Non-pigmented ciliary epithelial cell (primary cell): ENCODE measurements at regions not wholly inside any gene's neighbourhood (a gene's known extent, or its start where the extent isn't known, plus 50 kb on each side); places are given as distances from the start of the nearest gene placed in this dataset.

Experiments used
- DNase-seq: peaks from one replicate; pipeline ENCODE4 v3.0.0-alpha.2; 2010; ENCODE audit warnings: low read depth

- DNase-seq = no peak
Measured at GRCh38 chr13:44218501-44219240, 155.0 kb upstream of the SERP2 start.

DNA sequence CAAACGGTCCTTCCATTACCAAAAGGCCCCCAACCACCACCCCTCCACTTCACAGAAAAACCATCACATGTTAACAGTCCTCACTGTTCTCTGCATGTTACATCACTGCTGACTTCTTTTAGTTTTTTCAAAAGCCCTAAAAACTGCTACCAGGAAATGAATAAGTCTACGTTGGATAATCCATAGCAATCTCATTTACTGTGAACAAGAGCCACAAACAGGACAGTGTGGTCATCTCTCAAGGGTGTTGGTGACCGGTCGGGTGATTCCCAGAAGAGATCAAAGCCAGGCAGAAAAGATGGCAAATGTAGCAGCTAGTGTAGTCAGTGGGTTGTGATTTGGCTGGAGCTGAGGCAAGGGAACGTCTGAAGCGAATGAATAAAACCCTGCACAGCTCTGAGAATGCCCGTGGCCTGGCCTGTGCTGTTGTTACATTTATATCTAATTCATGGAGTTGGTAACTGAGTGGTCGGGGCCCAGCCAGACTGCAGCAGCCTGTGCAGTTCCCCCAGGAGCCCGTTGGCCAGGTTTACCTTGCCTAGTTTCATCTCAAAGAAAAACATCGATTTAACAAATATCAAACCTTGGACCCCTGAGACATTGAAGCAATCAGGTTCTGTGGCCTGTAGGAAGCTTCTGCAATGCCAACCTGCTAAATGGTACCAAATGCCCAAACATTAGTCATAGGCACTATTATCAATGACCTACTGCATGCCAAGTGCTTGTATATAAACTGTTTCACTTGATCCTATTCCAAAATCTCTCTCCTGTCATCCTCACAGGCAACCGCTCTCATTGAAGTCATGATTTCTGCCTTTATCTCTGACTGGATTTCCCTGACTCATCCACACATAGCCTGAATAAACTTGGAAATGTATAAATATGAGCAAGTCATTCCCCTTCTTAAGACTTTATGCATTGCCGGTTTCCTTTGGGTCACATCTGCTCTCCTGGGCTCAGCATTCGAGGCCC is 153.8 kb upstream of the SERP2 start:
- DNase-seq = no peak

- DNase-seq = no peak
Measured at GRCh38 chr13:44220948-44221347, 152.7 kb upstream of the SERP2 start.

GRCh38 chr13:44221657-44222056 is 152.0 kb upstream of the SERP2 start:
- DNase-seq = no peak

GRCh38 chr13:44223770-44224444 is 149.7 kb upstream of the SERP2 start:
- no peak for DNase-seq

DNA sequence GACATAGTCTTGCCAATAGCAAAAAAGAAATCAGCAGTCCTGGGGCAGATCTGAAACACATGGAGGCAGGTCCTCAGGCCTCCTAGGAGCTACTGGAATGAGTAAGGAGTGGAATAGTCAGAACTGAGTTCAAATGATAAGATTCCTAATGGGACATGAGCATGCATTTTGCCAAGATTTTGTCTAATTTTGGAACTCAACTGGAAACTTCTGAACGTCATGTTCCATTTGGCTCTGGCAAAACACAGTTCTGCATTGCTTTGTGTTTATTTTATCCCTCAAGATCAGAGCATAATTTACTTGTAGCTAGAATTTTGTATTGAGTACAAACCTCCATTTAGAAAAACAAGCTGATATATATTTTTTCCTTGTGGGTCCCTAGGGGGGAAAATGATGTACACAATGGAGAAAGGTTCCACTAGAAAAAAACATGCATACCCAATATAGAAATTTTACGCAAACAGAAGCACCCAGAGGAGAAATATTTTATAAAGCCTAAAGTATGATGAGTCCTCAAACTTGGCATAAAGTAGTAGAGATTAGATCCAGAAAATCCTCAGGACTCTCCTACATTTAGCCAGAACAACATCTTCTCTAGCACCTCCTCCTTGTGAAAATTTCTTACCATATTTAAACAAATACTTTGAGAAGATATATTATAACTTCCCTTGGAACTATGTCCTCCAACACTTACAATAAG is 149.0 kb upstream of the SERP2 start:
- no peak for DNase-seq

DNA sequence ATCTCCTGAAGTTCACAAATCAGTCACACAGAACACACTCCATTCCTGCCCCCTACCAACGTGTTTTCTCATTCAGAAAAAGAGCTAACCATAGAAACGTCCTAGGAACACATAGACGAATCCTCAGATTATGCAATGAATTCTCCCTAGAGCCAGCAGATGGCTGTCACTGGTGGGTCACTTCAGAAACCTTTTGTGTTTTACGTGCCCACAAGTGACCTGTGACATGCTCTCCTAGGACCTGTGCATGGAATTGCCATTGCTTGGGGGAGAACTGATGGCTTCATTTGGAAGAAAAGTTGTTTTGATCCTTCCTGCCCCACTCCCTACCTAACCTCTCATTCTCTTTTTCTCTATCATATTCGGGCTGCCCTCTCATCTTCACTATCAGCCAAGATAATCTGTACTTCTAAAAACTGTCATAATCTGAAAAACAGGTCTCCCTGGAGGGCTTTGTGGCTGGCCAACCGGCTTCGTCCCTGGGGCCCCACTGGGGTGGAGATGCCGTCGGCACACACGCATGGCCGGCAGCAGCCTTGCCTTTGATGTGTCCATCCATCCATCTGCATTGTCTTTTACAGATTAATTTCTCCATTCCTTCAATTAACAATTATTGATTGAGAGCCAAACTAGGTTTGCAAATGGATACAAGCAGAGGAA is 144.1 kb upstream of the SERP2 start:
- no peak for DNase-seq

GRCh38 chr13:44230071-44230470 is 143.6 kb upstream of the SERP2 start:
- no peak for DNase-seq

- DNase-seq = no peak
Measured at GRCh38 chr13:44230736-44231135, 142.9 kb upstream of the SERP2 start.

DNA sequence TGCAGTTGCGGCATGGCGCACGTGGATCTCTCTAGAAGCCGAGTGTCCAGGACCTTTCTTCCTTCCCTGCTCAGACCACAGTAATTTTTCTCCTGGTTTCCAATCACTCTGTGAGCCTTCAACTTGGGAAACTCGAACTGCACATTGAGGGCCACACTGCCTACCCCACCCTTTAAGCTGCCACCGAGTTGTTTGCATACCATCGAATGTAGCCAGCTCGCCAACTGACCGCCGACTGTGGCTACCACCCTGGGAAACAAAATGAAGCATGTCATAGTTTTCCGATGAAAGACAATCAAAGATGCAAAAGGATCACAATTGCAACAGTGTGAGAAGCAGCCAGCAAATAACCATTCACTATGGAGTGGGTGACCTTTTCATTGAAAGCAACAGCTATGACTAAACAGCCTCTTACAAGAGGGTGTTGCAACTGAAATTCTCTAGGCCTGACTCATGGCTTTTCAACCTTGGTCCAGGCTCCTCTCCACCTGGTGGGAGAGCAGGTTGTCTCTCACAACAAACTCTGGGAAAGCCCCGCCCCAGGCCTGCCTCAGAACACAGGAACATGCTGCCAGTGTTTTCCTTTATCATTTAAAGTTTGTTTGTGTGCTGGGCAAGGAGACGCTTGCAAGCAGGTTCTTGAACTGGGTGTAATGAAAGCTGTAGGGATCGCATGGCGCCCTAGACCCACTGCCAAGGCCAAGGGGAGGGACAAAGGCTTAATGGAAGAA is 141.7 kb upstream of the SERP2 start:
- DNase-seq = peak; percentile 92

- no peak for DNase-seq
Measured at GRCh38 chr13:44232774-44233173, 140.8 kb upstream of the SERP2 start.

DNA sequence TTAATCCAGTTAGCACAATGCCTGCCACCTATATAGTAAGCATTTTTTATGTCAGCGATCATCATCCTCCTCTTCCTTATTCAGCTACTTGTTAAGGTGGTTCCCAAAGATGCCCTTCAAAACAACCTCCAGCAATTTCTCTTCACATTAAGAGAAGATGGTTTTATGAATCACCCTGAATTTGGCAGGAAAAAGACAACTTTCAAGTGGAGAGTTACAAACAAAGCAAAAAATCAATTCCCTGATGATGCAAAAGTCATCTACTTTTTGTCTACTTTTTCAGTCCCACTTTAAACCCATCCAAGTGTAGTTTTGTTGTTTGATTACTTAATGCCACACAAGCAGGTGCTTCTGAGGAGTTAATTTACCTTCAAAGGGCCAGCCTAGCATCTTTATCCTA is 139.1 kb upstream of the SERP2 start:
- no peak for DNase-seq

GRCh38 chr13:44236370-44236769 is 137.3 kb upstream of the SERP2 start:
- DNase-seq = no peak

- no peak for DNase-seq
Measured at GRCh38 chr13:44236801-44237207, 136.8 kb upstream of the SERP2 start.

- DNase-seq = peak; percentile 80
Measured at GRCh38 chr13:44237276-44237767, 136.3 kb upstream of the SERP2 start.

DNA sequence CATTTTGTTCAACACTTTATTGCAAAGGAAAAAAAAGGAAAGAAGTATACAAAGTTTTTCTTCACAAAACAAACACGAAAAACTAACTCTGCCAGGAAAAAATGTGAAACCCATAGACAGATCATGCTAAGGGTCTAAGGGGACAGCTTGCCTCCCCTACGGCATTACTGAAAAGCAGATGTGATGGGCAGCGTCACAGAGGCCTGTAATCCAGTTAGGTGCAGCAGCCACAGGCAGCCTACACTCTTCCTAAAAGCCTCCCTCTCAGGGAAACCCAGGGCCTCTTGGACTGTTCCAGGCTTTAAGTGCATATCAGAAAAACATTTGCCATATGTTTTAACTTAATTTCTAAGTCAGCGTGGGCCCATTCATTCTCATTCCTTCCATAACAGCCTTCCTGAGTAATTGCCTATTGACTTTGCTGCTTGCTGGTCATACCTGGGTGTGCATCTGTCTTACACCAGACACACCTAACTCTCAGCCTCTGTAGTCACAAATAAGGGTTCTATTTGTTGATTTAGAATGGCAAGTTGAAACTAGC is 135.7 kb upstream of the SERP2 start:
- DNase-seq = no peak

GRCh38 chr13:44240611-44241145 is 132.9 kb upstream of the SERP2 start:
- DNase-seq = no peak

DNA sequence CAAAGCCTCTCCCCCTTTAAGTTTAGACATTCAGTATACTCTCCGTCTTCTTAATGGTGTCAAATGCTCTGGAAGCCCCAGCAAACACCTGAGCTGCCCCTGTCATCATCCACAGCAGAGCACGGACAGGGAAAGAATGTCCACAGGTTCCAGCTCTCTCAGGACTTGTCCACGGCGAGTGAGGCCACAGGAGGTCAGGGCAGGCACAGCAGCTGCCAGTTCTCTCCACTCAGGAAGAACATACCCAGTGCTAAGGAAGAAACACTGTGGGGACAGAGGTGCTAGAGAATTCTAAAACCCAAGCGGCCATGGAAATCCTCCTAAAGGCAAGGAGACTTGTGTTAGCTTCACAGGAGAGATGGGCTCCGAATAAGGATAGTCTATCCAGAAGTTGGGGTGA is 132.0 kb upstream of the SERP2 start:
- DNase-seq = no peak

DNA sequence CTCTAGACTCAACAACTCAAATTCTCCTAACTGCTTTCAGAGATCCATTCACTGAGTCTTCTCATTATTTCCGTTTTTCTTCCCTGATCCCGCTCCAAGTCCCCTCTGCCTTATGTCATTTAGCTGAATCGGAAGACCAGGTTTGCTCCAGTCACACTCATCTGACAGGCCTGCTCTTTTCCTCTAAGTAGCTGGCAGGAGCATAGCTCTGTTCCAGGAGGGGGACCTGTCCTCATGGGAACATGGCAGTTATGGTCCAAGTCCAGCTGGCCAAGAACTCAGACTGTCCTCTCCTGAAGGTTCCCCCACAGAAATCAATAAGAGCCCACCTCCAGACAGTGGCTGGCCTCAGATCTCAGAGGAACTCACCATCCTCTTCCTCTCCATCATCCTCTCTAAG is 130.9 kb upstream of the SERP2 start:
- DNase-seq = no peak
